HG03139 (cell line): ENCODE measurements at regions not wholly inside any gene's neighbourhood (a gene's known extent, or its start where the extent isn't known, plus 50 kb on each side); places are given as distances from the start of the nearest gene placed in this dataset.
"Not testable (repeated sequence)": the region's sequence is repeated elsewhere in the genome, so short reads cannot be mapped to it uniquely, and the experiment has no call there.

ENCODE experiments used
- ATAC-seq: cut with Tn5 transposase; IDR thresholded peaks from one replicate; pipeline ENCODE4 v1.9.1; 2021; ENCODE audit not compliant: unreplicated experiment

DNA sequence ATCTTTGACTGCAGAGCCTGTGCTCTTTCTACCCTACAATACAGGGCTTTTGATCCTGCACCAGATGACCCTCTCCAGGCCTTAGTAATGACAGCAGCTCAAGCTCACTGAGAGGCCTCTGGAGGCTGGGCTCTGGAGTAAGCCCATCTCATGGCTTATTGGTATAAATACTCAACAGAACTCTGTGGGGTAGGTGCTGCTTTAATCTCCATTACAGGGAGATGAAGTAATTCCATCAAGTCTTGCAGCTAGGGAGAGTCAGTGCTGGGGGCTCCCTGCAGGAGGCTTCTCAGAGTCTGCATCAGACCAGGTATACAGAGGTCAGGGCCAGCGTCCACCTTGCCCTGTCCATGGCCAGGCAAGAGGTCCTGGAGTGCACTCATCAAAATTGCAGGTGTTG is 89.2 kb upstream of the SLC6A11 start:
- ATAC-seq, result no peak

DNA sequence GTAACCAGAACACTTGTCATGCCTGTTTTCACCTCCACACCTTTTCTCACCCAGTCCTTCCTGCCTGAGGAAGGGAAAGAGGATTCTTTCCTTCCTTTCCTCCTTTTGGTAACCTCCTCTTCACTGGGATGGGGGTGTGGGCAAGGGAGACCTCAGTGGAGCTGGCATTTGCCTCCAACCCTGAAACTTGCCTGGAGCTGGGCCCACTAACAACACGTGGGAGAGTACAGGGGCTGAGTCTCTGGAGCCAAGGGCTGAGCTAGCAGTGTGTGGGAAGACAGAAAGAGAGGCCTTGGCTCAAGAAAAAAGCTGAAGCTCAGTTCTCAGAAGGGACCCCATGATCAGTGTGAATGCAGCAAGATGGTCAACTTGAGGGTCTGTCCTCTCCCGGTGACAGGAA is 86.6 kb upstream of the SLC6A11 start:
- ATAC-seq, result no peak

DNA sequence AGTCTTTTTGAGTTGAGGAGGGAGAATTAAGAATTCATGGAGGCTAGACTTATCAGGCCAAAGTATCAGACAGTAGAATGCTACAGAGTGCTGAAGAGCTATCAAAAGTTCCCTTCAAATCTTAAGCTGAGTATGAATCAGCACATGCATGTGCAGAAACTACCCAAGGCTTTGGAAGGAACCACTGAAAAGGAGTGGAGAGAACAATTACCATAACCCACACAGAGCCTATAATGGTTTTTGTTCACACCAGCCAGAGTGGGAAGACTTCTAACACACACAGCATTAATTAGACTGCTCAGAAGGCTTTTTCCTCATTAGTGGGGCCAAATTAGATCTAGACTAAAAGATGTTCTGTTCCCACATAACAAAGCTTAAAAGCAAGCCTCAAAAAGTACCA is 83.7 kb upstream of the SLC6A11 start:
- ATAC-seq, result no peak

DNA sequence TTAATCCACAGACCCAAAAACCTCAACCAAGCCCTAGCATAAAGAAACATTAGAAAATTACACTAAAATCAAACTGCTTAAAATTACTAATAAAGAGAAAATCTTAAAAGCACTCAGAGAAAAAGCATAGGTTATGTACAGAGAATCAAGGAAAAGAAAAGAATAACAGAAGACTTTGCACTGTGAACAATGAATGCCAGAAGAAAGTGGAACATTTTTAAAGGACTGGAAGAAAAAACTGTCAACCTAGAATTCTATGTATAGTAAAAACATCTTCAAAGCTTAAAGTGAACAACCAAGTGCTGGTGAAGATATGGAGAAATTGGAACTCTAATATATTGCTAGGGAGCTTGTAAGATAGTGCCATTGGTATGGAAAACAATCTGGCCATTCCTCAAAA is 82.7 kb upstream of the SLC6A11 start:
- no peak for ATAC-seq

DNA sequence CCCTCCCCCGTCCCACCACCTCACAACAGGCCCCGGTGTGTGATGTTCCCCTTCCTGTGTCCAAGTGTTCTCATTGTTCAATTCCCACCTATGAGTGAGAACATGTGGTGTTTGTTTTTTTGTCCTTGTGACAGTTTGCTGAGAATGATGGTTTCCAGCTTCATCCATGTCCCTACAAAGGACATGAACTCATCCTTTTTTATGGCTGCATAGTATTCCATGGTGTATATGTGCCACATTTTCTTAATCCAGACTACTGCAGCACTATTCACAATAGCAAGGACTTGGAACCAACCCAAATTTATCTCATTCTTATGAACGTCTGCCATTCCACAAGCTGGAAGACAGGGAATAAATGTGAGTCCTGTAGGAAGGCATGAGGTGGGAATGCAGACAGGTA is 79.6 kb upstream of the SLC6A11 start:
- ATAC-seq, result not testable (repeated sequence)

DNA sequence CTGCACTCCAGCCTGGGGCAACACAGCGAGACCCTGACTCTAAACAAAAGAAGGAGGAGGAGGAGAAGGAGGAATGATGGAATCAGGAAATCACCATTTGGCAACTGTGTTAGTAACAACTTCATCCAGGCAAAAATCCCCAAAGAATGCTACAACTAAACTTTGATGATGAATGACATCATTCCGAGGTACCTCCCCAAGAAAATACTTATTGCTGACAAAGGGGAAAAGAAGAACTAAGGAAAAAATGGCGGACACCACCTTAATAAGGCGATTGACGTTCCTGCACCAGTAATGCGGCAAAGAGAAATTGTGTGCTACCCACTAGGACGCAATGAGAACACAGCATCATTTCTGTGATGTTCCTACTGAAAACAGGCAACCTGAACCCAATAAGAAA is 78.2 kb upstream of the SLC6A11 start:
- ATAC-seq, result no peak

DNA sequence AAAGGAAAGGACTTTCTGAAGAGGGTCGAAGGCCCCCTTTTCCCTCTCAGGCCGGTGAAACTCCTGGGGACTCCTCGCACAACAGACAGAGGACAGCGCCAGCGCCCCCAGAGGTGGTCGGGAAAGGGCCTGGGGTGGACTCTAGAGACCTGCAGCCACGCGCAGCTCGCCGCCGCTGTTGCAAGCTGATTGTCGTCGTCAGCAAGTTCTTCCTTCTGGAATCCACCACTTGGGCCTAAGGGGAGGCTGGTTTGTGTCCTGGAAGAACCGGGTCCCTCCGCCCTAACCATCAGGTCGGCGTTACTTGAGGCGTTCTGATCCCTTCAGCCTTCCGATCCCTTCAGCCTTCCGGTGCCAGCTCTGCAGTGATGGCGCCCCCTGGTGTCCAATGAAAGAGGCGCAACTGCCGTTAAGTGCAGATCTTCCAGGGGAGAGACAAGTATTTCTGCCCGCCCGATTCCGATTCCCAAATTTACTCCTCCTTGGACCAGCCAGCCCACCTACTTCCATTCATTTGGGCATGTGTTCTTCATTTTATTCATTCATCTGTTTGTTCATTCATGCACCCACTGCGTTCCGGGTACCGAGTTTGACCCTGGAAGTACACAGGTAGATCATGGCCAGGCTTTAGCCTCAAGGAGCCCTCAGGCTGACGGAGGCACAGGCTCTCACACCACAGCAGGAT is 77.2 kb upstream of the SLC6A11 start:
- no peak for ATAC-seq

DNA sequence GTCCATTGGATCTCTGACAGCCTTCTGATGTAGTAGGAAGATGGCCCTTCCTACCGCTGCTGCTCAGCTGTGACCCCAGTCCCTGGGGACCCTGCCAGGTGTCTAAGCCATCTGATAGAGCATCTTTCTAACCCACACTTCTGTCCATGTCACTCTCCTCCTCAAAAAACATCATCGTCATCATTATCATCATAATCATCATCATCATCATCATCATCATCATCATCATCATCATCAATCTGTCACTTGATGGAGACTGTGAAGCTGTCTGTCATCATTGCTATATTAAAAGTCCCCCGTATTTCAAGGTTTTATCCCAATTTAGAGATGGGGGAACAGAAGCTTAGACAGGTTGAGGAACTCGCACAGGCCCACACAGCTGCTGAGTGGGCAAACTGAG is 75.1 kb upstream of the SLC6A11 start:
- no peak for ATAC-seq

DNA sequence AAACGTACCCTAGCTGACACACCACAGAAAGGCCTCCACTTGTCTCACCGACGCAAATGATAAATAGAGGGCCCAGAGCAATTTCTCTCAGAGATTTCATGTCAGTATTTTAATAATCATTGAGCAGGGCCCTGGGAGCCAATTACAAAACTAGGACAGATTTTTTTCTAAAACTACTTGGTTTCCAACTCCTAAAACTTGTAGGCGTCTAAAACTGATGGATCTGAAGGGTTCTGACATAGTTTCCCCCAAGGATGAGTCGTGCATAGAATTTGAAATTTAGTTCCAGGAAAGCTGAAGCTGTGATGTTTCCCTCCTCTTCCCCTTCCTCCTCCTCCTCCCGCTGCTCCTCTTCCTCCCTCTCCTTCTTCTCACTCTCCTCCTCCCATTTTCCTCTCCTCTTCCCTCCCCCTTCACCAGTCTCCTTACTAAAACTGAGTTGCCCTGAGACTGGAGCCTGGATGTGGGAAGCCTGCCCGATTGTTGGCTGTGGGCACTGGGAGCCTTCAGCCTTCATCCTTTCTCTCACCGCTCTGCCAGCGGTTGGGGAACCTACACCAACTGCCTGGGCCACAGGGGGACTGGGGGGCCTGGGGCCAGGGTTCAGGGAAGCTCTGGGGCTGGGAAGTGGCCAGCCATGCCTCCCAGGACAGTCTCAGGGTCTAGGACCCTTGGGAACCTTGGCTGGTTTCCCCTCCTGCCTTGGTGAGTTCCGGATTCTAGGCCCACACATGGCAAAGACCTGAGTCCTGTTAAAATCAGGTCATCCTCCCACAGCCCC is 73.9 kb upstream of the SLC6A11 start:
- ATAC-seq, result no peak

DNA sequence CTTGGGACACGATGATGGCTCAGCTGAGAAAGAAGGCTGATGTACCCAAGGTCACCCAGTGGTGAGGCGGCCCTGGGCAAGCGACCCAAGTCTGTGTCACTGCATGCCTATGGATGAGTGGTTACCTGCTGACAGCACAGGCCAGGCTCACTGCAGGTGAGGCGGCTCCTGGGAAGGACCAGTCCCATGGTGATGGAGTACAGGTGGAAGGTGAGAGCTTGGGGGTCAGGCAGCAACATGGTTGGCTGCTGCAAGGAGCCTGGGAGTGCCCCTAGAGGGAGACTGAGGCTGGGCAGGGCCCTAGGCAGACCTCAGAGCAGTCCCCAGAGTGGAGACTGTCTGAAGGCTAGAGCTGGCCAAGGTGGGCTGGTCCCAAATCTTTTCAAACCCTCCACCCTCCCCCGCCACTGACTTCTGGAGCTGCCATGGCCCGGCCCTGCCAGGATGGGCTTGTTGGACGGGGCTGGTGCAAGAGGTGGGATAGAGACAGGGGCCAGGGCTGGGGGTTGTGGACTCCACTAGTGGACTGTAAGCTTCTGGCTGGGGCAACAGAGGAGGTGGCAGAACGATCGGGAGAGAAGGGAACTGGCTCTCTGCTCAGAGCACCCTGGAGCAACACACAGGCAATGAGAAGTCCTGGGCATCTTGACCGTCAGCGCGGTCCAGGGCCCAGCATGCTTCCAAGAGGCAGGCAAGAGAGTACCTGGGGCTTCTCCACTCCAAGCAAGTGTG is 72.5 kb upstream of the SLC6A11 start:
- ATAC-seq, result no peak

DNA sequence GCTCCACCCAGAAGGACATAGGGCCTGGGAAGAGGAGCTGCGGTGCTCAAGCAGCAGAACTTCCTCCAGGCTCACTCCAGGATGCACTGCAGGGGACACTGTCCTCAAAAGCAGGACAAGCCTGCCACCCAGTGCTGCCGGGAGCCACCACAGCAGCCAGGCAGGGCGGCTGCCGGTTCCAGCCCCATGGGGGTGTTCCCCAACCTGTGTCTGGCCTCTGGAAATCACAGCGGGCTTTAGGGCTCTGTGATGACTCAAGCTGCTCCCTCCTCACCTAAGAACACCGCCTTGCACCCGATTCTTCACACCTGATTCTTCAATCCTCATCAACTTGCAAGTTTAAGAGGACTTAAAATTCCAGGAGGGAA is 71.9 kb upstream of the SLC6A11 start:
- ATAC-seq, result no peak

DNA sequence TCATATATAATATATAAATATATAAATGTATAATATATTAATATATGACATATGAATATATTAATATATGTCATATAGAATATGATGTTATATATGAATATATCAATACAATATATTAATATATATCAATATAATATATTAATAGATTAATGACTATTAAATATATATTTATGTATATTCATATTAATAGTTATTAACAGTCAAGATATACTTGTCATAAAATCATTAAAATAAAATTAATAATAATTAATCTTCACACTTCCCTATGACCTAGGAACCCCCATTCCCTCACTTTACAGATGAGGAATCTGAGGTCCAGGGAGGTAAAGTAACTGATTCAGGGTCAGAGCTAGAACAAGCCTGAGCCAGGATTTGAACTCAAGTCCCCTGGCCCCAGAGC is 70.6 kb upstream of the SLC6A11 start:
- ATAC-seq, result no peak

DNA sequence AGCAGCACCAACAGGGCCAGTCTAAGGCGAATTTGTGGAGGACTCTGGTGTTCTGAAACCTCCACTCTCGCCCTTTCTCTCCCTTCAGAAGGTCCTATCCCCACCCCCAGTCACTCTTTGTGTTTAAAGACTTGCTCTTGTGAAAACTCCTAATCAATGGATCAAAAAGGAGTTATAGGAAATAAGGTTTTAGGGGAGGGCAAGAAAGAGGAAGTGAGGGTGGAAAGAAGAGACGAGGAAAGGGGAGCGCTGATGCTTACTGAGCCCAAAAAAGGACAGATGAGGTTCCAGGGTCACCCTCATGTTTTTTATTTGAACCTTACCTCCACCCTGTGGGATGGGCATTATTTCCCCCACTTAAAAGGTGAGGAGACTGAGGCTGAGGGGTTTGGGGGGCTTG is 70.0 kb upstream of the SLC6A11 start:
- no peak for ATAC-seq

DNA sequence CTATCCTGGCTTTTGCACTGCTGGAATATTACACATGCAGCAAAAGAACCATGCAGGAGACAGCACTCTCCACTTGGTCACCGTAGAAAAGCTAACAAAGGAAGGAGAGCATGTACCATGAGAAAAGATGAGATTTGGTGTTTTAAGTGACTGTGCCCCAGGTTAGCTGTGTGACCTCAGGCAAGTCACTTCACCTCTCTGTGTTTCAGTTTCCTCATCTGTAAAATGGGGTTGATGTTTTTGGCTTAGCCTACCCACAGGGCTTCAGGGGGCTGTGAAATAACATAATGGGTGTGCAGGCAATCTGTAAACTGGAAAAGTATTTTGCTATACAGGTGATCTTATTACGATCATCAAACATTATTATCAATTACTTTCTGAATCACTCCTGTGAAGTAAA is 69.3 kb upstream of the SLC6A11 start:
- ATAC-seq, result no peak

DNA sequence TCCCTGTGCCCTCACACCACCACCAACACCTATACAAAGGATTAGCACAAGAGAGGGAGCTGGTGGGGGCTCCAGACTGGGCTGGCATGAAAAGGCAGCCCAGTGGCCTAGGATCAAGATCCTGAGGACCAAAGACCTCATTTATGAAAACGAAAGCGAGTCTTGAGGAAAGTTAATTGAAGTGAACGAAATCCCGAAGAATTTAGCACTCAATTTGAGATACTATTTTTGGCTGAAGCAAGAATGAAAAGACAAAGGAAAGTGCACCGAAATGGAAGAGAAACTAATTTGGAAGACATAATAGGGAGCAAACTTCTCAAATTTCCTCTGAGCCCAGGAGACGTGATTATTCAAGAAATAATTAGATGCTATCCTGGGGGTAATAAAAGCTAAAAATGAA is 68.7 kb upstream of the SLC6A11 start:
- no peak for ATAC-seq

DNA sequence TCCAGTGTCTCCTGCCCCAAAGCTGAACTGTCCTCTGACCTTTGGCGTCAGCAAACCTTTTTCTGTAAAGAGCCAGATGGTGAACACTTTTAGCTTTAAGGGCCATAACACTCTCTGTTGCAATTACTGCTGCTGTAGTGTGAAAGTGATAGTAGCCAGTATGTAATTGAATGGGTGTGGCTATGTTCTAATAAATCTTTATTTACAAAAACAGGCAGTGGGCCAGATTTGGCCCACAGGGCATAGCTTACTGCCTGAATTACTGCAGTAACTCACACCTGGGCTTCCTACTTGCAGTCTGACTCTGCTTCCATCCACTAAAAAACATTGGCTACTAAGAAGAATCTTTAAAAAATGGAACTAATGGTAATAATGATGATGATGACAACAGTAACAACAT is 68.0 kb upstream of the SLC6A11 start:
- ATAC-seq, result no peak

DNA sequence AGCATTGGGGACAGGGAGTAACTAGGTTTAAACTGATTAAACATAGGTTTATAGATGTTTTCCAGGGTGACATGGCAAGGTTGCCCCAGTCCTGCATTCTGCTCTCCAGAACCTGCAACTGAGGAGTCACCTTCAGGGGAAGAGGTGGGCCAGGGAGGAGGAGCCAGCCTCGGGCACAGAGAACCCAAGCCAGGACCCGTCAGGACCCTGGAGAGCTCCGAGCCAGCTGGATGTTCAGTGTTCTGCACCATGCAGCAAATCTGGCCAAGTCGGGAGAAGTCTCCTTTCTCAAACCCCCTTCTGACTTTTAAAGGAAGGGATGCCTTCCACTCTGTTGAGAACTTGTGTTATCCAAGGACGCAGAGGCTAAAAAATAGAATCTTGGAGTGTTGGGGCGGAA is 62.1 kb upstream of the SLC6A11 start:
- ATAC-seq, result no peak

DNA sequence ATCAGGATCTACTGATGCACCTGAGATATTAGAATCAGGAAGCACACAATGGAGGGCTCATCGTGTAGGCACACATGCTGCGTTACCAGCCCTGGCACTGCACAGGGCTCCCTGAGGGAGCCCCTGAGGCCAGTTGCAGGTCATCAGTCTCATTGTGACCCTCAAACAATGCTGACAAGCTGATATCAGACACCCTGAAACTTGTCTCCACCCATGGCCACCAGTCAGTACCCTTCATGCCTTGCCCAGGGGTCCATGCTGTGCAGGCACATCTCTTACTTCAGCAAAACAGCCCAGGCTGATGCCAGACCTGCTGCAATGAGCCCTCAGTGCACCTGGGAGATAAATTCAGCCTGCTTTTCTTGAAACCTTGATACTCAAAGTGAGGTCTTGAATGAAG is 59.5 kb upstream of the SLC6A11 start:
- ATAC-seq, result no peak

DNA sequence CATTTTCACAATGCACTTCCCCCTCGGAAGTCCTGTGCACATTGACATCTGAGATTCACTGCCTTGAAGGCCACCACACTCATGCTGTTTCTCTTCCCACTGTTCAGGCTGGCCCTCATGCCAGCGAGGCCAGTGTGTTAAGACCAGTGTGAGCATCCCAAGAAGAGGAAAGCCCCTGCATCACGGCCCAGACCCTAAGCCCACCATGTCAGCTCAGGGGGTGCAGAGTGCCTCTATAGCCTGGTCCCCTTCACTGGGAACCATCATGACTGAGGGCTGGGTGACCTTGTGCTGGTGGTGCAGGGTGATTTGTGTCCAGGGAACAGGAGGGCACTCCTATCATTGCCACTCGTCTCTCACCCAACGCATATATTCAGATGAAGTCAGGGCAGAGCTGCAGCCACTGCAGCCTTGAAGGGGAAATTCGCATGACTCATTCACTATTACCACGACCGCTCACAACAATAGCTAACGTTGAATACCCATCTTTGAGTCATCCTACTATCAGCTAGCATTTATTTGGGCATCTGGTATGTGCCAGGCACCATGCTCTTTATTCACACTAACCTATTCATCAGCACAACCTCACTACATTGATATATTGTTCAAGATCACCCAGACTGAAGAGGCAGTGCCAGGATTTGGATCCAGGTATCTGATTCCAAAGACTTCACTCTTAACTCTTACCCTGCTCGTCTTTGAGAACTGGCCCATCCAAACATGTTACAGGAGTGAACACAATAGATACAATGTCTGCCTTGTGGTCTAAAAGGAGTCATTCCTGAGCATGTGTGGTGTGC is 58.8 kb upstream of the SLC6A11 start:
- no peak for ATAC-seq

DNA sequence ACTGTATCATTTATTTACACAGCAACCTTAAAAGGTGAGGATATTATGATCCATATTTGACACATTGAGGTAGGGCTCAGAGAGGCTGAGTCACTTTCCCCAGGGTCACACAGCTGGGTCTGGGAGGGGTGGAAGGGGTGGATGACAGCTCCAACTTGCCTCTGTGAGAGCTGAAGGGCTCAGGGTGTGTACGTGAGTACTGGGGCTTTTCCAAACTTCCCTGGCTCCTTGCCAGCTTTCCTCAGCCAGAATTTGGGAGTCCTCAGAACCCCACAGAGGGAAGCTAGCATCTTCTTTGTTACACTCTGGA is 58.3 kb upstream of the SLC6A11 start:
- ATAC-seq, result no peak

DNA sequence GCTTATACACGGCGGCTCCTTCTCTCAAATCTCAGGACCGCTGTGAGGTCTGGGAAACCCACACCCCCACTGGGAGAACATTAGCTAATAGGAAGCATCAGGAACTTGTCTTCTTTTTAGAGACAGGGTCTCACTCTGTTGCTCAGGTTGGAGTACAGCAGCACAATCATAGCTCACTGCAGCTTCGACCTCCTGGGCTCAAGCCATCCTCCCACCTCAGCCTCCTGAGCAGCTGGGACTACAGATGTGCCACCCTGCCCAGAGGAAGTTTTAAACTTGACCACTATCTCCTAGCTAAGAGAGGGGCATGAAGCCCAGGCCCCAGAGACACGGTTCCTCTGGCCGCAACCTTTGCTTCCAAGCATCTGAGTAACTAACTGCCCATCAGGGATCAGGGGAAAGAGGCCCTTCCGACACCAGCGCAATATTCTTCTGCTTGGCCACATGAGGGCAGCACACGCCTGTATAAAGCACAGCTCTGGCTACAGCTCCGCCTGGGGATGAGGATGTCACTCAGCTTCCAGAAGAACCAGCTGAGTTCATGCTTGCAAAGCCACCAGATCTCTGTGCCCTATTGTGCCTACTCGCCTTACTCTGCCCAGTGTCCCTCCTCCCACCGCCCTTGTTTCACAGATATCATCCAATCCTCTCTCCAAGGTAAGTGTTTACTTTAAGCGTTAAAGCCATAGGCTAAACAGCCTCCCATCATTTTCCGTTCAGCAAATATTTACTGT is 57.6 kb upstream of the SLC6A11 start:
- ATAC-seq, result no peak
